ENCODE measurements at regions not wholly inside any gene's neighbourhood (a gene's known extent, or its start where the extent isn't known, plus 50 kb on each side); places are given as distances from the start of the nearest gene placed in this dataset.

DNA sequence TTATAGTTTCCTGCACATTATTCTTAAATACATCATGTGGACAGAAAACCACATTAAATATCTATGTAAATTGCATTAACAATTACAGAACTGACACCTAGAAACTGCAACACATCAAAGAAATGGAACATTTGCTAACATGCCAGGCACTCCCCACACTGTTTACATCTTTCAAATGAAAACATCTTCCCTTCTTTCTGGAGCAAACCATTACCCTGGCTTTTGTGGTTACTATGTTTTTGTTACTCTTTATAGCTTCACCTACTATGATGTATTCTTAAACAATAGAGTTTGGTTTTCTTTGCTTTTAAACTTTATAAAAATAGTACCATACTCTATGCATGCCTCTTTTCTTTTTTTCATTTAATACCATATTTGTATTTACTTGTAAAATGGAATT is 1894.5 kb upstream of the CELF4 start:
- no peak overlapping the region for H3K4me2 ChIP-seq (ENCODE audit: insufficient read depth in 1 of 2, low read depth in 2 of 2, low read length in 2 of 2)
- H2BK12ac ChIP-seq (ENCODE audit: low read depth, low read length), result no peak overlapping the region
- no peaks in the 10 kb centered on the region for H3K23me2 ChIP-seq (ENCODE audit: low read depth, low read length)
- no peak overlapping the region for H2AFZ ChIP-seq (ENCODE audit: low read length)
- H2BK20ac ChIP-seq (ENCODE audit: low read length), result no peak overlapping the region
- no peak overlapping the region for H3K14ac ChIP-seq (ENCODE audit: insufficient read length)
- H4K5ac ChIP-seq (ENCODE audit: insufficient read length, low read depth, low read length), result no peak overlapping the region
- no peak overlapping the region for H4K91ac ChIP-seq (replicated peaks; ENCODE audit: insufficient read length, low read length)
- H3K4ac ChIP-seq (replicated peaks; ENCODE audit: insufficient read length, low read depth, low read length), result no peak overlapping the region
- no peak overlapping the region for H2BK120ac ChIP-seq (replicated peaks; ENCODE audit: low read depth, low read length)
- H3K79me2 ChIP-seq (ENCODE audit: control insufficient read depth in 1 of 2, insufficient read depth in 2 of 2, low read length in 2 of 2), result no peaks in the 10 kb centered on the region
- no peak overlapping the region for H3K23ac ChIP-seq (ENCODE audit: insufficient read length)
- no peak overlapping the region for H3K18ac ChIP-seq (ENCODE audit: extremely low read depth, low read length)
- no peaks in the 10 kb centered on the region for H3K4me1 ChIP-seq (replicated peaks in 1 of 4; ENCODE audit: control insufficient read depth in 3 of 4, insufficient read depth in 4 of 4, low read length in 3 of 4)
- DNase-seq (ENCODE audit: low read depth in 1 of 2, low spot score in 2 of 2), result no peak
- no peak for FAIRE-seq
- no peak overlapping the region for H2BK5ac ChIP-seq (ENCODE audit: low read depth, low read length)
- H3K27me3 ChIP-seq (replicated peaks in 1 of 4; ENCODE audit: control insufficient read depth in 3 of 4, extremely low read depth in 1 of 4, insufficient read depth in 3 of 4, low read length in 3 of 4), result no peaks in the 10 kb centered on the region
- H2AK5ac ChIP-seq (ENCODE audit: low read depth, low read length), result no peak overlapping the region
- ChIA-PET POLR2A (ENCODE audit: partially characterized antibody) (no interaction called here), CTCF (ENCODE audit: partially characterized antibody) (no interaction called here)
- no peak overlapping the region for H2BK15ac ChIP-seq (ENCODE audit: low read length)
- no peak overlapping the region for H3K27ac ChIP-seq (ENCODE audit: low read depth, low read length)
- peaks cover 0 to 3% of the 10 kb centered on the region in 2 experiments; a peak in 1 of 4 replicates for H3K9me3 ChIP-seq (ENCODE audit: insufficient read depth in 2 of 2, low read depth in 1 of 2, low read length in 1 of 2)
- H4K8ac ChIP-seq (ENCODE audit: extremely low read depth, insufficient read depth, low read length), result no peak overlapping the region
- no peaks in the 10 kb centered on the region for H3K36me3 ChIP-seq (ENCODE audit: control insufficient read depth in 2 of 4, insufficient read depth in 4 of 4, low read length in 3 of 4)
- TF ChIP-seq, protein P1, sequence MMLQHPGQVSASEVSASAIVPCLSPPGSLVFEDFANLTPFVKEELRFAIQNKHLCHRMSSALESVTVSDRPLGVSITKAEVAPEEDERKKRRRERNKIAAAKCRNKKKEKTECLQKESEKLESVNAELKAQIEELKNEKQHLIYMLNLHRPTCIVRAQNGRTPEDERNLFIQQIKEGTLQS (IDR thresholded peaks at IDR 0.05; ENCODE audit: insufficient read depth, low read depth, low read length), result no peak
- TF ChIP-seq TCF12 (IDR thresholded peaks at IDR 0.05; ENCODE audit: low read depth, low read length) (no peak), MAFK (IDR thresholded peaks at IDR 0.05; ENCODE audit: low read depth, low read length) (no peak), KDM1A (IDR thresholded peaks at IDR 0.05; ENCODE audit: borderline replicate concordance, low read length) (no peak), JUND (IDR thresholded peaks at IDR 0.05; ENCODE audit: low read length) (no peak), KDM4A (IDR thresholded peaks at IDR 0.05; ENCODE audit: low read depth, low read length, severe bottlenecking) (no peak)
- H3K9ac ChIP-seq (replicated peaks in 1 of 4; ENCODE audit: extremely low read depth in 1 of 4, low read depth in 3 of 4, low read length in 3 of 4), result no peak overlapping the region
- H4K20me1 ChIP-seq (replicated peaks in 1 of 2; ENCODE audit: control insufficient read depth in 1 of 2, insufficient read depth in 2 of 2, low read length in 2 of 2), result no peaks in the 10 kb centered on the region
- no peak overlapping the region for H3K56ac ChIP-seq (replicated peaks; ENCODE audit: insufficient read length, low read depth, low read length)
- no peak overlapping the region for H3K4me3 ChIP-seq (ENCODE audit: extremely low read depth in 1 of 4, insufficient read depth in 2 of 4, low read depth in 3 of 4, low read length in 4 of 4)
- H3K79me1 ChIP-seq (ENCODE audit: low read depth, low read length), result no peaks in the 10 kb centered on the region

All from H1 (cell line).